Esophagus squamous epithelium (tissue), 4 donors: ENCODE measurements at regions not wholly inside any gene's neighbourhood (a gene's known extent, or its start where the extent isn't known, plus 50 kb on each side); places are given as distances from the start of the nearest gene placed in this dataset.

Experiments
- CTCF ChIP-seq, 6 experiments: fragments of 450-650 bp in 4 of 6; fragments of 200-600 bp in 2 of 6; sonication (generic) in 2 of 6; IDR thresholded peaks; one replicate each; pipeline ENCODE4 v1.5.1; 2016 to 2019; ENCODE audit warnings: antibody characterized with exemption in 6 of 6, mild to moderate bottlenecking in 4 of 6, moderate library complexity in 4 of 6
- POLR2A ChIP-seq, 4 donors: fragments of 450-650 bp; IDR thresholded peaks; one replicate each; pipeline ENCODE4 v1.6.1; 2017; ENCODE audit warnings: antibody characterized with exemption in 4 of 4, mild to moderate bottlenecking in 4 of 4, moderate library complexity in 3 of 4

GRCh38 chr2:198414976-198415375 is 610.6 kb downstream of the PLCL1 start:
- TF ChIP-seq POLR2A (IDR thresholded peaks at IDR 0.05), result no peak
- TF ChIP-seq CTCF (IDR thresholded peaks at IDR 0.05), result no peak
